AML-193 (cell line): ENCODE measurements at regions not wholly inside any gene's neighbourhood (a gene's known extent, or its start where the extent isn't known, plus 50 kb on each side); places are given as distances from the start of the nearest gene placed in this dataset.
"Not testable (repeated sequence)": the region's sequence is repeated elsewhere in the genome, so short reads cannot be mapped to it uniquely, and the experiment has no call there.

Experiments used
- DNase-seq, 2 experiments: peaks; one replicate each; lab custom pipeline; 2025; lab: John Stamatoyannopoulos, UW

- DNase-seq, result no peak
These were observed 50.8 kb upstream of the MAX start for GRCh38 chr14:65153101-65153500.

GRCh38 chr14:65156568-65157366, 54.5 kb upstream of the MAX start:
- DNase-seq, result no peak

GRCh38 chr14:65159281-65160062, 57.2 kb upstream of the MAX start:
- DNase-seq, result no peak

- DNase-seq, result no peak
These were observed 57.8 kb upstream of the MAX start for GRCh38 chr14:65160091-65160490.

- DNase-seq, result no peak
These were observed 59.7 kb upstream of the MAX start for GRCh38 chr14:65162031-65162430.

- DNase-seq, result peak; percentile 38 to 53
These were observed 61.9 kb upstream of the MAX start for GRCh38 chr14:65164068-65164824.

GRCh38 chr14:65164825-65165135, 62.5 kb upstream of the MAX start:
- DNase-seq, result no peak

GRCh38 chr14:65167072-65167645, 64.8 kb upstream of the MAX start:
- no peak for DNase-seq

GRCh38 chr14:65168840-65169239, 66.5 kb upstream of the MAX start:
- DNase-seq, result no peak

- no peak for DNase-seq
These were observed 67.0 kb upstream of the MAX start for GRCh38 chr14:65169351-65169750.

- no peak for DNase-seq
These were observed 68.0 kb upstream of the MAX start for GRCh38 chr14:65170318-65170717.

- no peak for DNase-seq
These were observed 68.6 kb upstream of the MAX start for GRCh38 chr14:65170768-65171507.

GRCh38 chr14:65173973-65174693, 71.8 kb upstream of the MAX start:
- no peak for DNase-seq

GRCh38 chr14:65174783-65175182, 72.5 kb upstream of the MAX start:
- no peak for DNase-seq

- no peak for DNase-seq
These were observed 75.2 kb upstream of the MAX start for GRCh38 chr14:65177551-65177950.

GRCh38 chr14:65179231-65179630, 76.9 kb upstream of the MAX start:
- not testable (repeated sequence) for DNase-seq

- DNase-seq, result no peak
These were observed 77.8 kb upstream of the MAX start for GRCh38 chr14:65179918-65180724.

GRCh38 chr14:65180725-65181025, 78.4 kb upstream of the MAX start:
- no peak for DNase-seq

GRCh38 chr14:65184032-65184764, 81.9 kb upstream of the MAX start:
- no peak for DNase-seq

- DNase-seq, result no peak
These were observed 83.5 kb upstream of the MAX start for GRCh38 chr14:65185829-65186228.
